Chondrocyte (in vitro differentiated cells): ENCODE measurements at regions not wholly inside any gene's neighbourhood (a gene's known extent, or its start where the extent isn't known, plus 50 kb on each side); places are given as distances from the start of the nearest gene placed in this dataset.

ENCODE experiments used
- DNase-seq: peaks from one replicate; pipeline ENCODE4 v3.0.0; 2021; ENCODE audit warnings: mixed read lengths, low spot score
- H3K27ac Mint-ChIP-seq: one replicate; pipeline ENCODE4 v1.8.0; 2021; ENCODE audit warnings: mild to moderate bottlenecking, moderate library complexity, mixed read lengths; ENCODE audit not compliant: unreplicated experiment
- H3K27me3 Mint-ChIP-seq: 2 replicates; pipeline ENCODE4 v1.8.0; 2021; ENCODE audit warnings: low read depth, mixed read lengths
- H3K36me3 Mint-ChIP-seq: 2 replicates; pipeline ENCODE4 v1.8.0; 2021; ENCODE audit warnings: low read depth, mixed read lengths
- H3K4me1 Mint-ChIP-seq: 2 replicates; pipeline ENCODE4 v1.8.0; 2021; ENCODE audit warnings: low read depth, mild to moderate bottlenecking, mixed read lengths
- H3K4me3 Mint-ChIP-seq: one replicate; pipeline ENCODE4 v1.8.0; 2021; ENCODE audit warnings: mild to moderate bottlenecking, moderate library complexity, mixed read lengths; ENCODE audit not compliant: unreplicated experiment
- H3K9me3 Mint-ChIP-seq: 2 replicates; pipeline ENCODE4 v1.8.0; 2021; ENCODE audit warnings: low read depth, mixed read lengths
- TF ChIP-seq, protein P1 (sequence below): fragments of 200-600 bp; sonication (generic); IDR thresholded peaks from 2 replicates; pipeline ENCODE4 v1.5.0; 2021; ENCODE audit warnings: antibody characterized with exemption, mild to moderate bottlenecking, moderate library complexity

DNA sequence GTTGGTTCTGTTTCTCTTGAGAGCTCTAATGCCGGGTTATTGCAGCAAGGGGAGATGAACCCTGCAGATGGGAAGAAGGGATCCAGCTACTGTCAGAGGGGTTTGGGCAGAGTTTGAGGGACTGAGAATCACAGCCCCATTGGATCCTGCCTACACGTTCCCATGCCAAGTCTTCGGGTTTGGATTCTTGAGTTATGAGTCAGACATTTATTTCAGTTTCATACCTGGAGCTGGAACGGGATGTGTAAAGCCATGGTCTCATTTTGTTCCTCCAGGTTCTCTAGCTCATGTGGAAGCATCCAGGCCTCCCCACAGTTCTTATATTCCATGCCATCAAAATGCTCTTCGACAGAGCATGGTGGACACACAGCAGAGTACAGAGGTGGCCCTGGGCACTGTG lies 275.4 kb upstream of the IRX4 start:
- no peak for DNase-seq
- no peaks in the 10 kb centered on the region for H3K36me3 Mint-ChIP-seq
- no peaks in the 10 kb centered on the region for H3K9me3 Mint-ChIP-seq
- no peaks in the 10 kb centered on the region for H3K4me1 Mint-ChIP-seq
- peaks cover 7% of the 10 kb centered on the region for H3K27me3 Mint-ChIP-seq
- TF ChIP-seq, protein P1, sequence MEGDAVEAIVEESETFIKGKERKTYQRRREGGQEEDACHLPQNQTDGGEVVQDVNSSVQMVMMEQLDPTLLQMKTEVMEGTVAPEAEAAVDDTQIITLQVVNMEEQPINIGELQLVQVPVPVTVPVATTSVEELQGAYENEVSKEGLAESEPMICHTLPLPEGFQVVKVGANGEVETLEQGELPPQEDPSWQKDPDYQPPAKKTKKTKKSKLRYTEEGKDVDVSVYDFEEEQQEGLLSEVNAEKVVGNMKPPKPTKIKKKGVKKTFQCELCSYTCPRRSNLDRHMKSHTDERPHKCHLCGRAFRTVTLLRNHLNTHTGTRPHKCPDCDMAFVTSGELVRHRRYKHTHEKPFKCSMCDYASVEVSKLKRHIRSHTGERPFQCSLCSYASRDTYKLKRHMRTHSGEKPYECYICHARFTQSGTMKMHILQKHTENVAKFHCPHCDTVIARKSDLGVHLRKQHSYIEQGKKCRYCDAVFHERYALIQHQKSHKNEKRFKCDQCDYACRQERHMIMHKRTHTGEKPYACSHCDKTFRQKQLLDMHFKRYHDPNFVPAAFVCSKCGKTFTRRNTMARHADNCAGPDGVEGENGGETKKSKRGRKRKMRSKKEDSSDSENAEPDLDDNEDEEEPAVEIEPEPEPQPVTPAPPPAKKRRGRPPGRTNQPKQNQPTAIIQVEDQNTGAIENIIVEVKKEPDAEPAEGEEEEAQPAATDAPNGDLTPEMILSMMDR, result no peak
- no peak overlapping the region for H3K4me3 Mint-ChIP-seq
- no peak overlapping the region for H3K27ac Mint-ChIP-seq

DNA sequence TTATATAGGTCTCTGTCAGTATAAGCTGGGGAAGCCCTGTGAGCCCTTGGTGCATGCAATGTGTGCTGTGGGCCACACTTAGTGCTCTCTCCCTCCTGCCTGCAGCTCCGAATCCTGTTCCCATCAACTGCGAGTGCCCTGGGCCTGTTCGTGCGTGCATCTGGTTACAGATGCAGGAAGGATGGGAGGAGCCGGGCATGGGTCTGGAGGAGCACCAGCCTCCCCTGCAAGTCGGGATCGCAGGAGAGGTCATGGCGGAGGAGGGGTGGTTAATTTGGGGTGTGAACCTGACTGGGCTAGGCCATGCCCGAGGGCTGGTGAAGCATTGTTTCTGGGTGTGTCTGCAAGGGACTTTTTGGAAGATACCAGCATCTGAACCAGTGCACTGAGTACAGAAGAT lies 274.6 kb upstream of the IRX4 start:
- H3K9me3 Mint-ChIP-seq, result no peaks in the 10 kb centered on the region
- no peak overlapping the region for H3K4me3 Mint-ChIP-seq
- no peaks in the 10 kb centered on the region for H3K4me1 Mint-ChIP-seq
- DNase-seq, result peak; percentile 72
- no peak overlapping the region for H3K27ac Mint-ChIP-seq
- H3K36me3 Mint-ChIP-seq, result no peaks in the 10 kb centered on the region
- TF ChIP-seq, protein P1, result no peak
- H3K27me3 Mint-ChIP-seq, result peaks cover under 1% of the 10 kb centered on the region

DNA sequence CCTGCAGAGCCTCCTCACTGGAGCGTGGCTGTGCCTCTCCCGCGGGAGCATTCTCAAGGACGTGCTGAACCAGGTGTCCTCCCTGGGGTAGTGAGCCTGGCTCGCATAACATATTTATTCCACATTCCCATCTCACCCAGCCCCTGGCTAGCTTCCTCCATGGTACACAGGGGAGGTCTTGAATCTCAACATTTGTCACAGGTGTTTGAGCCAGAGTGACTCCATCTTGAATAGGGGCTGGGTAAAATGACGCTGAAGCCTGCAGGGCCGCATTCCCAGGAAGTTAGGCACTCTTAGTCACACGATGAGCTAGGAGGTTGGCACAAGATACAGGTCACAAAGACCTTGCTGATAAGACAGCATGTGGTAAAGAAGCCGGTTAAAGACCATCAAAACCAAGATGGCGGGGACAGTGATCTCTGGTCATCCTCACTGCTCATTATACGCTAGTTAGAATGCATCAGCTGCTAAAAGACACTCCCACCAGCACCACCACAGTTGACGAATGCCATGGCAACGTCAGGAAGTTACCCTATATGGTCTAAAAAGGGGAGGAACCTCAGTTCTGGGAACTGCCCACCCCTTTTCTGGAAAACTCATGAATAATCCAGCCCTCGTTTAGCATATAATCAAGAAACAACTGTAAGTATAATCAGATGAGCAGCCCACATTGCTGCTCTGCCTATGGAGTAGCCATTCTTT lies 273.8 kb upstream of the IRX4 start:
- Mint-ChIP-seq H3K36me3 (no peaks in the 10 kb centered on the region), H3K27ac (no peak overlapping the region), H3K27me3 (no peaks in the 10 kb centered on the region), H3K4me1 (no peaks in the 10 kb centered on the region), H3K9me3 (no peaks in the 10 kb centered on the region), H3K4me3 (no peak overlapping the region)
- no peak for DNase-seq
- TF ChIP-seq, protein P1, result no peak

DNA sequence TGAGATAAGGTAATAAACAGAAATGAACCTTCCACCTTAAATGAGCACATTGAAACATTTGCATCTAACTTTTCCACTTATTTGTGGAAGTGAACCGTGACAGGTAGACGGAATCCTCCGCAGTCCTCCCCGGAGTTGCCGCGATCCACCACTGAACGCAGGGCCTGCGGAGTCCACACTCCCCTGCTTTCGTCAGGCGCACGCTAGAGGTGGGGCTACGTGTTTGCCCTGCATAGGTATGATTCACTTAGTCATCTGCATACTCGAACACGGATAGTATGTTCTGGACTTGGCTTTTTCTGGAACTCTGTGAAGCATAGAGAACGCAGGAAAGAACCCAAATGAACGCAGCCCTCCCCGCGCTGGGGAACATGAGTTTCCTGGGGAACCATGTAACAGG lies 272.8 kb upstream of the IRX4 start:
- Mint-ChIP-seq H3K4me1 (no peaks in the 10 kb centered on the region), H3K27me3 (no peaks in the 10 kb centered on the region)

DNA sequence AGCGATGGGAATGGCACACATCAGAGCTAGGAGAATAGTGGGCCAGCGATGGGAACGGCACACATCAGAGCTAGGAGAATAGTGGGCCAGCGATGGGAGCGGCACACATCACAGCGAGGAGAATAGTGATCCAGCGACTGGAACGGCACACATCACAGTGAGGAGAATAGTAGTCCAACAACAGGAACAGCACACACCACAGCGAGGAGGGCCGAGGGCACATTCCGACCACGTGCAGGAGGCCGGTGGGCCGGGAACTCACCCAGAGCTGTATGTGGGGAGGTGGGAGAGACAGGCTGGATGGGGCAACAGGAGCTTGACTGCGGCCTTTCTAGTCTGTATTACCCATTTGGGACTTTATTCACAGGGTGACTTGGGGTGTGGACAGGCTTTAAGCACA lies 271.1 kb upstream of the IRX4 start:
- Mint-ChIP-seq H3K4me1 (peaks cover 11% of the 10 kb centered on the region), H3K4me3 (no peak overlapping the region), H3K36me3 (no peaks in the 10 kb centered on the region), H3K27ac (no peak overlapping the region), H3K27me3 (peaks cover 6% of the 10 kb centered on the region), H3K9me3 (no peaks in the 10 kb centered on the region)
- no peak for DNase-seq
- TF ChIP-seq, protein P1, result no peak

More for the DNA sequence above, 272.8 kb upstream of the IRX4 start:
- no peaks in the 10 kb centered on the region for H3K36me3 Mint-ChIP-seq
- no peak overlapping the region for H3K27ac Mint-ChIP-seq
- H3K9me3 Mint-ChIP-seq, result no peaks in the 10 kb centered on the region
- H3K4me3 Mint-ChIP-seq, result no peak overlapping the region
- DNase-seq, result no peak
- TF ChIP-seq, protein P1, result no peak
